IMR-90 (cell line): ENCODE measurements at regions not wholly inside any gene's neighbourhood (a gene's known extent, or its start where the extent isn't known, plus 50 kb on each side); places are given as distances from the start of the nearest gene placed in this dataset.

Experiments
- CEBPB ChIP-seq: IDR thresholded peaks from 2 replicates; pipeline ENCODE4 v1.6.1; 2012; ENCODE audit warnings: low read depth, low read length, improper control_type of control experiment
- CTCF ChIP-seq: conservative IDR thresholded peaks from 2 replicates; pipeline ENCODE4 v1.5.1; 2012; ENCODE audit warnings: mild to moderate bottlenecking, low read depth, low read length, improper control_type of control experiment
- MAZ ChIP-seq: IDR thresholded peaks from 2 replicates; pipeline ENCODE4 v1.6.1; 2012; ENCODE audit warnings: low read depth, mild to moderate bottlenecking, low read length, improper control_type of control experiment, moderate library complexity, borderline replicate concordance
- POLR2A ChIP-seq: IDR thresholded peaks from 2 replicates; pipeline ENCODE4 v1.6.1; 2012; ENCODE audit warnings: mild to moderate bottlenecking, low read depth, low read length
- RCOR1 ChIP-seq: IDR thresholded peaks from 2 replicates; pipeline ENCODE4 v1.6.1; 2012; ENCODE audit warnings: mild to moderate bottlenecking, low read length, improper control_type of control experiment; ENCODE audit not compliant: insufficient replicate concordance
- USF2 ChIP-seq: fragments of 150-350 bp; IDR thresholded peaks from 2 replicates; pipeline ENCODE4 v1.6.1; 2017; ENCODE audit warnings: mild to moderate bottlenecking, antibody characterized with exemption, low read length, low read depth

DNA sequence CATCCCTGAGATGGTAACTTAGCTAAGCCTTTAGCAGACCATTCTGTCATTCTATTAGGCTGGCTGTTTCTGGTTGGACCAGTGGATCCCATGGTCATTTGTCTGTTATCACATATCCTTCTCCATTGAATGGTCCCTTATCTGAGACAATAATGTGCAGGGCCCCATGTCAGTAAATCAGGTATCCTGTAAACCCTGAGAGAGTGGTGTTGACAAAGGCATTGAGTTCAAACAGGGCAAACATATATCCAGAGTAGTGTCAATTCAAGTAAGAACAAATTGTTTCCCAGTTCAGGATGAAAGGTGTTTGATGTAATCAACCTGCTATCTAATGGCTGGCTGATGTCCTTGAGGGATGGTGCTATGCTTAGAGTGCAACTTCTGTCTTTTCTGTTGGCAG is 126.2 kb downstream of the LINC00237 start:
- TF ChIP-seq CTCF (no peak), POLR2A (no peak), MAZ (no peak), USF2 (no peak), CEBPB (no peak), RCOR1 (no peak)
